Suppressor macrophage treated with lipopolysaccharide for 4 hours (primary cell): ENCODE measurements at regions not wholly inside any gene's neighbourhood (a gene's known extent, or its start where the extent isn't known, plus 50 kb on each side); places are given as distances from the start of the nearest gene placed in this dataset.
"Not testable (repeated sequence)": the region's sequence is repeated elsewhere in the genome, so short reads cannot be mapped to it uniquely, and the experiment has no call there.

Experiments
- DNase-seq: peaks from one replicate; pipeline ENCODE4 v3.0.0-alpha.2; 2020

GRCh38 chr12:76666290-76666835 is 97.6 kb upstream of the ZDHHC17 start:
- no peak for DNase-seq

GRCh38 chr12:76669981-76670380 is 93.9 kb upstream of the ZDHHC17 start:
- no peak for DNase-seq

GRCh38 chr12:76670776-76671175 is 93.1 kb upstream of the ZDHHC17 start:
- DNase-seq, result no peak

DNA sequence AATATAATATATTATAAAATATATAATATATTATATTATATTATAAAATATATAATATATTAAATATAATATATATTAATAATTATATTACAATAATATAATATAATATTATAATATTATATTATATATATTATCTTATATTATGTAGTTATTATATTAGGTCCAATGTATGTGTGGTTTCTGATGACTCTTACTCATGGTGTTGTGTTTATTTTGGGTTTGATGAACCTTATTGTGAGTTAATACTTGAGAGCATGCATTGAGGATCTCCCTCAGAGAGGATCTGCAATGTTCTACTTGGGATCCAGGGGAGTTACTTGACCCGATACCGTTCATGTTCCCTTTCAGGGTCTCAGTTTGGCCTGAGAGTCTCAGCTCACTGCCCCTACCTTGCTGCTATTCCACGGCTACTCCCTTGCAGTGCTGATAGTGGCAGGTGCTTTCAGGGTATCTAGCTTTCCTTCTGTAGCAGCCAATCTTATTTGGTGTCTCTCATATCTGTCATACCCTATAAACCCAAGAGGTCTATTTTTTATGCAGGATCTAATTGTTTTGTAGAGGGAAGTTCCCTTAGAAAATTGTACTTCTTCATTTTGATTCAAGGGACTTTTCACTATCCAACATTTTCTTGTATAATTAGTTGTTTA is 89.1 kb upstream of the ZDHHC17 start:
- no peak for DNase-seq

DNA sequence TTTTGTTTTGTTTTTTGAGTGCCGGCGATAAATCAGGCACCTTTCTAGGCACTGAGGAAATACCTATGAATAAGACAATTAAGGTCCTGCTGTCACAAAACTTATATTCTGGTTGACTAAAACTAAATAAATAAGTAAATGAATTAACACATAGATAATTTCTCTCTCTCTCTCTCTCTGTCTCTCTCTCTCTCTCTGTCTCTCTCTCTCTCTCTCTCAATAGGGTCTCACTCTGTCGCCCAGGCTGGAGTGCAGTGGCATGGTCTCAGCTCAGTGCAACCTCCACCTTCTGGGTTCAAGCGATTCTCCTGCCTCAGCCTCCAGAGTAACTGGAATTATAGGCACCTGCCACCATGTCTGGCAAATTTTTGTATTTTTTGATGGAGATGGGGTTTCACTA is 87.7 kb upstream of the ZDHHC17 start:
- DNase-seq, result not testable (repeated sequence)

- no peak for DNase-seq
Measured at GRCh38 chr12:76678992-76679391, 84.9 kb upstream of the ZDHHC17 start.

- DNase-seq, result no peak
Measured at GRCh38 chr12:76679778-76680177, 84.1 kb upstream of the ZDHHC17 start.

GRCh38 chr12:76680940-76681339 is 83.0 kb upstream of the ZDHHC17 start:
- DNase-seq, result no peak

GRCh38 chr12:76685246-76685678 is 78.7 kb upstream of the ZDHHC17 start:
- DNase-seq, result no peak

DNA sequence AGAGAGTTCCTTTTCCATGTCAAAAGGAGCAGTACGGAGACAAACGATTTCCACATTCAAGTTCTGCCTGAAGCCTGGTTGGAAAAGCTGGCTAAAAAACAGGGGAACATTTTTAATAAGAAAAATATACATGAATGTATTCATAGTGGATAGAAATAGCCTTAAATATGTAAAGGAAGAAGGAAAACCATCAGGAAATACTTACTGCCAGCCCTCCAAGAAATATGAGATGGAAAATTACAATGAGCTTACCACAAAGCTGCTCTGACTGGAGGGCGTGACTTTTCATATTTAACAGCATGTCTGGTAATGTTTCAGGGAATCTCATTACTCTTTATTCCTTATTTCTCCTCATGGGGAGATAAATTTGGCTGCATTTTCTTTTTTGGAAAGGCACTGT is 75.9 kb upstream of the ZDHHC17 start:
- no peak for DNase-seq

- DNase-seq, result peak; percentile 9
Measured at GRCh38 chr12:76688631-76689030, 75.3 kb upstream of the ZDHHC17 start.

- DNase-seq, result no peak
Measured at GRCh38 chr12:76690921-76691700, 72.8 kb upstream of the ZDHHC17 start.

DNA sequence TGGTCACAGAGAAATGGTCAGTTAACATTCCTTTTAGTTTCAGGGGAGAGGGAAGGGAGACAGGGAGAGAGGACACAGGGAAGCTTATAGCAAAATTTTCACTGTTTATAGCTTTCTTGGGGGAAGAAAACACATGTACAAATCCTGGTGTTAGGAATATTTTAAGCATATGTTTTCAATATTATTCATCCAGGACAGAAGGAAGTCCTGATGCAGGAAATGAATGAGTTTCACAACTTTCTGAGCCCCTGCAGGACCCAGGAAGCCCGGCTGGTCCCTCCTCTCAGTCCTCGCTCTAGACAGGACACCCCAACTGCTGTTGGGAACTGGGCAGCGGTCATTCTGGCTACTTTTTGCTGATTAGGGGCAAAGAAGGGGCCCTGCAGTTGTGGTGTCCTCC is 71.1 kb upstream of the ZDHHC17 start:
- DNase-seq, result no peak

DNA sequence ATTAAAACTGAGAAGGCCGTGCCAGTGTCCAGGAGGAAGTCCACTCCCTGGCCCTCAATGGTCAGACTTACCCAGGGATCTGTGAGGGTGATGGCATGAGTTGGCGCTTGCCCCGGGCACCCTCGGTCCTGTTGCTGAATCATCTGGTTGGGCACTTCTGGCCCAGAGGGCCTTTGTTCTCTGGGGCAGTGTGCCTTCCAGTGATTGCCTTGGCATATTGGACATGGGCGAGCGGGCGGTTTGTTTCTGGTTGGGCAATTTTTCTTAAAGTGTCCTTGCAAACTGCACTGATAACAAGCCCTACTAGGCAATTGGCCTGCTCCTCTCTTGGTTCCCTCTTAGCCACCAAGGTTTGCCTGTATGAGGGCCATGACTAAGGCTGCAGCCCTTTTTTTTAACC is 69.5 kb upstream of the ZDHHC17 start:
- DNase-seq, result no peak

GRCh38 chr12:76696186-76696585 is 67.7 kb upstream of the ZDHHC17 start:
- DNase-seq, result no peak

GRCh38 chr12:76697849-76698248 is 66.1 kb upstream of the ZDHHC17 start:
- DNase-seq, result no peak

DNA sequence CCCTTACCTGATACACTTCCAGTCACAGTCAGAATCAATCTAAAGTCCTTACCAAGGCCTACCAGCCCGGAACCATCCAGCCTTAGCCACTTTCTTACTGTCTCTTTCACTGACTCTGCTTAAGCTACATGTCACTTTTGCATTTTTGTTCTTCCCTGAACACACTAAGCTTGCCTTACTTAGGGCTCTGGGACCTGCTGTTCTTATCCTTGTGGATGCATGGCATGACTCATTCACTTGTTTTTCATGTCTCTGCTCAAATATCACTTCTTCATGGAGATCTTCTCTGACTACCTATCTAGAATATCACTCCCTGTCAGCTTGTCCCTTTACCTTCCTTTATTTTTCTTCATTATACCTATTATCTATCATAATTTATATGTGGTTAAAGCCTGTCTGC is 65.6 kb upstream of the ZDHHC17 start:
- no peak for DNase-seq

DNA sequence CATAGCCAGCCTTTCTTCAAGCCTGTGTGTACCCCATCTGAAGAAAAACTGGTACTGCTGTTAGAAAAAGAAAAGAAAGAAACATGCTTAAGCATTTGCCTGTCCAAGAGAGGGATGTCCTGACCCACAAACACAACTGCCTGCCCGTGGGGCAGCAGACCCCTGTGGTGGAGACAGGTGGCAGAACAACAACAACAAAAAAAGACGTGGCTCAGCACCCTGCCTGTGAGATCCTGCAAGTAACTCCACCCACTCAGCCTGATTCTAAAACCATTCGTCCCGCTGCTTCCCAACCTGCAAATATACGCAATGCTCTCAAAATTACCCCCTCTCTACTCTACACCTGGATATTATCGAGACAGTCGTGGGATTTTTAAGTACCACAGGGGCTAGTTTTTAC is 64.9 kb upstream of the ZDHHC17 start:
- DNase-seq, result no peak

DNA sequence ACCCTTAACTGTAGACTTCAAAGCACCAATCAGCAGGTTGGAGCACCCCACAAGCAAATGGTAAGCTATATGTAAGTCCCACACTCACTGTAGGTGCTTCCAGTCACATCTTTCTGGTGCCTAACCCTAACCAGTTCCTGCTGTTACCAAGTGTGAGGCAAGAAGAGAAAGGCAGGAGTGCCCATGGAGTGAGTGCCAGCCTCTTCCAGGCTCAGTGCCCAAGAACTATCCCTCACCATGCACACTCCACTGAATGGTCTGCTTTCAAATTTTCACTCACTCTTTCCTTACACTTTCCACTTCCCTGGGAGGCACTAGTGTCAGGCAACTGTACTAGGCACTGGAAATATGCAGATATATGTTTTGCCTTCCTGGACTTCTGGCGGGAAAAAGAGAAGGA is 62.2 kb upstream of the ZDHHC17 start:
- no peak for DNase-seq

DNA sequence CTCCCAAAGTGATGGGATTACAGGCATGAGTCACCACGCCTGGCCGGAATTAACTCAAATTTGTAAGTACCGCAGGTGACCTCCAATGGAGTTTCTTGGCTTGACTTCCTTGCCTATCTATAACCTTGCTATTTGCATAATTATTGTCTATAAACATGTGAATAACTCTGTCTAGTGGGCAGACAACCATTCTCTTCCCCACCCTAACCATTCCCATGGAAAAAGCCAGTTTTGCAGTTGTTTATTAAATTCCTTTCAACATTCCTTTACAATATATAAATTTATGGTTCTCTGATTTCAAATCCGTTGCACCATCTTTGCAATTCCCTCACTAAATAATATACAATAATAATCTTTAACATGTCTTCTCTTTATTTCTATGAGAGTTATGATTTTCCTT is 61.0 kb upstream of the ZDHHC17 start:
- no peak for DNase-seq

DNA sequence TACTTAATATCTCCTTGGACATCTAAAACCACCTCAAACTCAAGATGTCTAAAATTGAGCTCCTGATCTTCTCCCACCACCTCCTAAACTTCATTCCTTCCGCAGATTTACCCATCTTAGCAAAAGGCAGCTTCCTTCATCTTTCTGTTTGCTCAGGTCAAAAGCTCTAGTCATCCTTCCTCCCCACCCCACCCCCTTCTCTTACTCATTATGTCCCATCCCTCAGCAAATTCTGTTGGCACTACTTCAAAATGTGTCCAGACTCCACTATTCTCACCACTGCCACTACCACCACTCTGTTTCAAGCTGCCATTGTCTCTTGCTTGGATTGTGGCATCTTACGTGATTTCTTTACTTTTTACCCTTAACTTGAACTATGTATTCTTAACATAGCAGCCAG is 59.2 kb upstream of the ZDHHC17 start:
- no peak for DNase-seq

DNA sequence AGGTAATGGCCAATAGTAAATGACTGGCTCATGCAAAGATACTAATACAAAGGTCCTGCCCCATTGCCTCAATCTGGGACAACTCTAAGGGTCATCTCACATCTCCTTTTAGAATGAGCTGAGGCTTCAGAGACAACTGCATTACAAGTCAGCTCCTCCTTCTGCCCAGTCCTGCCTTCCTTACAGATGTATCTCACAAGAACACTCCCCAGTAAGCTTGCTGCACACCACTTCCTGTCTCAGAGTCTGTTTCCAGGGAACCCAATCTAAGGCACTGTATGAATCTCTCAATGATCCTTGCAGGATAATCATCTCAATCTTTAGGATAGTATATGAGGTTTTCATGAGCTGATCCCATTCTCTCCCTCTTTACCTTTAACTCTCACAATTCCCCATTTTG is 57.8 kb upstream of the ZDHHC17 start:
- no peak for DNase-seq

DNA sequence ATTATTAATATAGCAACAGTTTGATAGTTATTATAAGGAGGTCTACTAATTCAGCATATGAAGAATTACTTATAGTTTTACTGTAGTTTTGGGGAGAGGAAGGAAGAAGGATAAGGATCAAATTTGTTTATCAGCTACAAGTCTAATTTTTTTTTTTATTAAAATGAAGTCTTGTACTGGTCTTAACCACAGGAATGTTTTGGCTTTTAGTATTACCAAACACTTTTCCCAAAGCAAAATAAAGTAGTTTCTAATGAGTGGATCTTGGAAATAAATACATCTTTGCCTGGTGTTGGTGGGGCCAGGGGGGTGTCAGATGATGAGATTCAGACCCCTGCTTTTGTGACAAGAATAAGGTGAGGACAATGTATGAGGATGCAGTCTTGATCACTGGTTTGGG is 57.2 kb upstream of the ZDHHC17 start:
- no peak for DNase-seq

DNA sequence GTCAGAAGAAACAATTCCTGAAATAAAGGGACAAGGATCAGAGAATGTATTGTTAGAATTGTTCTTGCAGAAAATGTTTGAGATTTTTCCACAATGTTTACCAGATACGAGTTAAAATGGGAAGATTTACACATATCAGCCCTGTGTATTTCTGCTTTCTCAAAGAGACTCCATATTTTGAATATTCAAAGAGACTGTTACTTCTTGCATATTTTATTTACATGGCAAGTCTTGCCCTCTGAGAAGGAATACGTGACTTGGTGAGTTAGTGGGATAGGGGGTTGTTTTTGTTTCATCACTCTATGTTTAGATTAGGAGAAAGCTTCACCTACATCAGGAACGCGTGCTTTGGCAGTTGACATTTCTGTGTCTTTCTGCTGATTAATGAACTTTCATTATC is 56.1 kb upstream of the ZDHHC17 start:
- DNase-seq, result no peak

DNA sequence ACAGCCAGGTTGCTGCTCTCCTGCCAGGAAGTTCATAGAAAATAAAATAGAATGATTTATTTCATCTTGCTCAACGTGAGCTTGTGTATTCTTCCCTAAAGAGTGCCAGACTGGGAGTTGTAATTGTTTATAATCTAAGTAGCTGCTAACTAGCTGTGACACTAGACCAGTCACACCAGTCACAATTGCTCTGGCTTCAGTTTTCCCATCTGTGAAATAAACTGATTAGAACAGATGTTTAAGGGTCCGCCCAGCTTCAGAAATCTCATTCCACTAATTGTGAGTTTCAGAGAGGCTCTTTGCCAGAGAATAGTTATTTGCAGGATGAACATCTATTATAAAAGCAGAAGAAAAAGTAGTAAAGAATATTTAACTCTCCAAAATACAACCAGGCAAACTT is 55.6 kb upstream of the ZDHHC17 start:
- DNase-seq, result no peak
